Activated T-cell treated with anti-CD3 and anti-CD28 coated beads for 4 hours (primary cell): ENCODE measurements at regions not wholly inside any gene's neighbourhood (a gene's known extent, or its start where the extent isn't known, plus 50 kb on each side); places are given as distances from the start of the nearest gene placed in this dataset.

ENCODE experiments used
- DNase-seq: peaks from one replicate; pipeline ENCODE4 v3.0.0-alpha.2; 2020

GRCh38 chr14:104520620-104521410, 58.7 kb upstream of the C14orf180 start:
- no peak for DNase-seq

GRCh38 chr14:104521816-104522745, 57.5 kb upstream of the C14orf180 start:
- no peak for DNase-seq

GRCh38 chr14:104522926-104523545, 56.5 kb upstream of the C14orf180 start:
- DNase-seq: no peak

- DNase-seq: no peak
Measured at GRCh38 chr14:104523546-104523935, 56.0 kb upstream of the C14orf180 start.

GRCh38 chr14:104524726-104525125, 54.8 kb upstream of the C14orf180 start:
- DNase-seq: no peak

- no peak for DNase-seq
Measured at GRCh38 chr14:104526723-104527645, 52.6 kb upstream of the C14orf180 start.

- DNase-seq: no peak
Measured at GRCh38 chr14:104527857-104528459, 51.6 kb upstream of the C14orf180 start.

- no peak for DNase-seq
Measured at GRCh38 chr14:104528496-104528895, 51.1 kb upstream of the C14orf180 start.
